Neural crest cell (in vitro differentiated cells): ENCODE measurements at regions not wholly inside any gene's neighbourhood (a gene's known extent, or its start where the extent isn't known, plus 50 kb on each side); places are given as distances from the start of the nearest gene placed in this dataset.
A peak's percentile ranks its signal among the peaks of the same experiment; 100 is the strongest.

Experiments
- DNase-seq: peaks from one replicate; pipeline ENCODE4 v3.0.0; 2021; ENCODE audit warnings: low read depth, mixed read lengths, low spot score
- H3K27ac Mint-ChIP-seq: one replicate; pipeline ENCODE4 v1.8.0; 2021; ENCODE audit warnings: mild to moderate bottlenecking, mixed read lengths; ENCODE audit not compliant: unreplicated experiment
- H3K27me3 Mint-ChIP-seq: 2 replicates; pipeline ENCODE4 v1.8.0; 2021; ENCODE audit warnings: low read depth, mild to moderate bottlenecking, mixed read lengths
- H3K36me3 Mint-ChIP-seq: 2 replicates; pipeline ENCODE4 v1.8.0; 2021; ENCODE audit warnings: low read depth, mild to moderate bottlenecking, mixed read lengths
- H3K4me1 Mint-ChIP-seq: 2 replicates; pipeline ENCODE4 v1.8.0; 2021; ENCODE audit warnings: mixed read lengths
- H3K4me3 Mint-ChIP-seq: one replicate; pipeline ENCODE4 v1.8.0; 2021; ENCODE audit warnings: mild to moderate bottlenecking, mixed read lengths
- H3K9me3 Mint-ChIP-seq: 2 replicates; pipeline ENCODE4 v1.8.0; 2021; ENCODE audit warnings: mixed read lengths
- TF ChIP-seq, protein P1 (sequence below): fragments of 200-600 bp; sonication (generic); conservative IDR thresholded peaks from 2 replicates; pipeline ENCODE4 v1.5.0; 2021; ENCODE audit warnings: antibody characterized with exemption, mild to moderate bottlenecking

DNA sequence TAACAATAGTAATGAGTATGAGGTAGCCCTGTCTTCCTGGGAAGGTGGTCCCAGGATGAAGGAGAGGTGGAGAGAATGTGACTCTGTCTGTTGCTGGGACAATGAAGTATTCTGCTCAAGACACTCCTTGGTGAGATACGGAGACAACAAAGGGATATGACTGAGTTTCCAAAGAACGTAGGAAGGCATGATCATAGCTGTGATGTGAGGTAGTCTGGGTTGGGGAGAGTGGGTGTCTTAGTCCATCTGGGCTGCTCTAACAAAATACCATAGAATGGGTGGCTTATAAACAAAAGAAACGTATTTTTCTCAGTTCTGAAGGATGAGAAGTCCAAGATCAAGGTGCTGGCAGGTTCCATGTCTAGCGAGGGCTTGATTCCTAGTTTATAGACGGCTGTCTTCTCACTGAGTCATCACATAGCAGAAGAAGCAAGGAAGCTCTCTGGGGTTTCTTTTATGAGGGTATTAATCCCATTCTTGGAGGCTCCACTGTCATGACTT is 84.9 kb upstream of the RHOBTB1 start:
- Mint-ChIP-seq H3K4me3 (no peak overlapping the region), H3K27ac (peak overlapping the region; percentile 8), H3K9me3 (no peaks in the 10 kb centered on the region), H3K36me3 (no peaks in the 10 kb centered on the region), H3K27me3 (peaks cover 3% of the 10 kb centered on the region), H3K4me1 (no peaks in the 10 kb centered on the region)
- TF ChIP-seq, protein P1, sequence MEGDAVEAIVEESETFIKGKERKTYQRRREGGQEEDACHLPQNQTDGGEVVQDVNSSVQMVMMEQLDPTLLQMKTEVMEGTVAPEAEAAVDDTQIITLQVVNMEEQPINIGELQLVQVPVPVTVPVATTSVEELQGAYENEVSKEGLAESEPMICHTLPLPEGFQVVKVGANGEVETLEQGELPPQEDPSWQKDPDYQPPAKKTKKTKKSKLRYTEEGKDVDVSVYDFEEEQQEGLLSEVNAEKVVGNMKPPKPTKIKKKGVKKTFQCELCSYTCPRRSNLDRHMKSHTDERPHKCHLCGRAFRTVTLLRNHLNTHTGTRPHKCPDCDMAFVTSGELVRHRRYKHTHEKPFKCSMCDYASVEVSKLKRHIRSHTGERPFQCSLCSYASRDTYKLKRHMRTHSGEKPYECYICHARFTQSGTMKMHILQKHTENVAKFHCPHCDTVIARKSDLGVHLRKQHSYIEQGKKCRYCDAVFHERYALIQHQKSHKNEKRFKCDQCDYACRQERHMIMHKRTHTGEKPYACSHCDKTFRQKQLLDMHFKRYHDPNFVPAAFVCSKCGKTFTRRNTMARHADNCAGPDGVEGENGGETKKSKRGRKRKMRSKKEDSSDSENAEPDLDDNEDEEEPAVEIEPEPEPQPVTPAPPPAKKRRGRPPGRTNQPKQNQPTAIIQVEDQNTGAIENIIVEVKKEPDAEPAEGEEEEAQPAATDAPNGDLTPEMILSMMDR, result no peak
- DNase-seq, result no peak

DNA sequence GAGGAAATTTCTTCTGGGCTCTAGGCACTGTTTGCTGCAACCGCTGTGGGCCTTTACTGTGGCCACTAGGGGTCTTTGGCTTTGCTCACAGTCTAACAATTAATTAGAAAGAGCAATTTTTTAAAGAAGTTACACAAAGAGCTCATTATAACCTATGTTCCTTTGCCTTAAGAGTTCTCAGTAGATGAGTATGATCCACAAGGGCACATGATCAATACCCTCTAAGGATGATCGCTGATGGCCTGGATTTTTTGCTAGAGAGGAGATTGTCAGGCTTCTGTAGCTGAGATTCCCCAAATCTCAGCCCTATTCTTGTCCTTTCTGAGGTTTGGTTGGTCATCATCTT is 80.8 kb upstream of the RHOBTB1 start:
- peaks cover 3% of the 10 kb centered on the region for H3K27me3 Mint-ChIP-seq
- peak; percentile 15 for DNase-seq

DNA sequence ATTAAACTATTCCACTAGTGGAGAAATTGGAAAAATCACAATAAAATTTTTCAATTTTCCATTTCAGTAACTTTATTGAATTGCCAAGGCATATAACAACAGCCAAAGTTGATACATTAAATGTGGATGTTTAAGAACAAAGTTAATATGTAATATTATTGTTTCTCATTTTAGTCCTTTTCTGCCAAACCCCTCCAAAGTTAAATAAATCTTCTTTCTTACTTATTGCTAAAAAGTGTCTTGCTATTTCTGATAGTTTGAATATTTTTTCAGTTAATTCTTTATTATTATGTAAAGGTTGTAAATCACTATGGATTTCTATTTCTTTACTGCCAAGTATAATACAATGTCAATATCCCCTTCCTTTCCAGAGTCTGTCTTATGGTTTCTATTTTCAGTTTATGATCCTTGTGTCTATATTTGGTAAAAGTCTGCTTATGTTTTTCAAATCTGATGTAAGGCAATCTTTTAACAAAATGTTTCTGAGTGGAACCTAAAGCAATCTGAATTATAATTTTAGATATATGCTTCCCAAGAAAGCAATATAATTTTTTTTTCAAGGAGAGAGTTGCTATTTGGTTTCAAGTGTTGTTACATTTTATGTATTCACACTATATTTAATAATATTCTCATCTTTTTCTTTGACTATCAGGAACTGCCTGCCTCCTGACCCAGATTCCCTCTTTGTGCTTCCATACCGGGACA is 80.3 kb upstream of the RHOBTB1 start:
- Mint-ChIP-seq H3K27me3 (peaks cover 3% of the 10 kb centered on the region), H3K36me3 (no peaks in the 10 kb centered on the region), H3K4me3 (no peak overlapping the region), H3K9me3 (no peaks in the 10 kb centered on the region), H3K27ac (no peak overlapping the region), H3K4me1 (peaks cover 11% of the 10 kb centered on the region)
- TF ChIP-seq, protein P1, result no peak
- DNase-seq, result no peak

More for the DNA sequence above, 80.8 kb upstream of the RHOBTB1 start:
- H3K36me3 Mint-ChIP-seq, result no peaks in the 10 kb centered on the region
- TF ChIP-seq, protein P1, result peak; percentile 73
- no peak overlapping the region for H3K27ac Mint-ChIP-seq
- no peaks in the 10 kb centered on the region for H3K9me3 Mint-ChIP-seq
- no peak overlapping the region for H3K4me3 Mint-ChIP-seq
- H3K4me1 Mint-ChIP-seq, result peaks cover 11% of the 10 kb centered on the region

GRCh38 chr10:61023053-61023452 is 79.1 kb upstream of the RHOBTB1 start:
- DNase-seq, result no peak
- Mint-ChIP-seq H3K27ac (no peak overlapping the region), H3K9me3 (no peaks in the 10 kb centered on the region), H3K4me3 (no peak overlapping the region), H3K4me1 (peaks cover 11% of the 10 kb centered on the region), H3K27me3 (no peaks in the 10 kb centered on the region), H3K36me3 (no peaks in the 10 kb centered on the region)
- TF ChIP-seq, protein P1, result no peak

DNA sequence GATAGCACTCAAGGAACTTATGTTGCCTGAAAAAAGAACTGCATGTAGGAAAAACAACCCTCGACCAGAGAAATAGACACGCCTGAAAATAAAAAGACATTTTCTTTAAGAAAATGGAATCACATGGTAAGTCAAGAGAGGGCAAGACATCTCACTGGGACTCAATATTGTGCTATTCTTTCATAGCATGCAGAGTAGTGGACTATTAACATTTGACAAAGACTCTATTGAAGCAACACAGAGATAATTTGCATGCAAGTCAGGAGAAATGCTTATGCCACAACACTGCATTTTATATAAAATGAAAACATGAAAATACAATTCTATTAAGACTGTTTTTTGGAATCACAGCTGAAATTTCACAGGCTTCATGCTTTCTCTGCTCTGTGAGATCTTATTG is 77.9 kb upstream of the RHOBTB1 start:
- H3K36me3 Mint-ChIP-seq, result no peaks in the 10 kb centered on the region
- no peaks in the 10 kb centered on the region for H3K27me3 Mint-ChIP-seq
- H3K4me3 Mint-ChIP-seq, result no peak overlapping the region
- TF ChIP-seq, protein P1, result no peak
- H3K27ac Mint-ChIP-seq, result no peak overlapping the region
- H3K9me3 Mint-ChIP-seq, result no peaks in the 10 kb centered on the region
- peaks cover 11% of the 10 kb centered on the region for H3K4me1 Mint-ChIP-seq
- DNase-seq, result no peak
